ENCODE measurements at regions not wholly inside any gene's neighbourhood (a gene's known extent, or its start where the extent isn't known, plus 50 kb on each side); places are given as distances from the start of the nearest gene placed in this dataset.

- H3K27ac ChIP-seq (replicated peaks; ENCODE audit: low read length) = no peak overlapping the region
- H3K36me3 ChIP-seq (replicated peaks in 1 of 2; ENCODE audit: control insufficient read depth in 2 of 2, insufficient read depth in 2 of 2, low read length in 2 of 2) = no peaks in the 10 kb centered on the region
- no peak overlapping the region for H4K91ac ChIP-seq (ENCODE audit: low read depth, low read length, poor library complexity)
- H3K9ac ChIP-seq (ENCODE audit: low read depth, low read length, poor library complexity) = no peak overlapping the region
- no peak overlapping the region for H2BK120ac ChIP-seq (ENCODE audit: low read depth, low read length)
- no peak overlapping the region for H2BK12ac ChIP-seq (ENCODE audit: low read length)
- H3K23ac ChIP-seq (ENCODE audit: low read depth, low read length, poor library complexity) = no peak overlapping the region
- no peak overlapping the region for H2BK15ac ChIP-seq (ENCODE audit: low read length)
- no peak overlapping the region for H3K4ac ChIP-seq (ENCODE audit: low read length)
- no peak overlapping the region for H3K18ac ChIP-seq (ENCODE audit: low read length)
- no peaks in the 10 kb centered on the region for H3K27me3 ChIP-seq (ENCODE audit: control insufficient read depth in 3 of 3, insufficient read depth in 3 of 3, low read depth in 1 of 3, low read length in 3 of 3)
- no peaks in the 10 kb centered on the region for H3K4me1 ChIP-seq (ENCODE audit: control insufficient read depth in 2 of 2, insufficient read depth in 1 of 2, low read depth in 1 of 2, low read length in 2 of 2)
- H3K9me3 ChIP-seq (replicated peaks in 1 of 2; ENCODE audit: control insufficient read depth in 2 of 2, insufficient read depth in 1 of 2, low read depth in 1 of 2, low read length in 2 of 2) = peaks cover 0 to 4% of the 10 kb centered on the region in 2 donors
- no peak overlapping the region for H2BK5ac ChIP-seq (ENCODE audit: low read length)
- no peak overlapping the region for H3K4me2 ChIP-seq (ENCODE audit: insufficient read depth, low read length, poor library complexity, severe bottlenecking)
- H3K4me3 ChIP-seq (ENCODE audit: low read length in 2 of 2) = no peak overlapping the region
- DNase-seq (ENCODE audit: low spot score) = no peak
- no peak overlapping the region for H2AK5ac ChIP-seq (ENCODE audit: low read depth, low read length)
- H4K8ac ChIP-seq (ENCODE audit: low read depth, low read length) = no peak overlapping the region
- WGBS, 2 donors (ENCODE audit: extremely low coverage in 2 of 2, insufficient read length in 2 of 2, insufficient replicate concordance in 1 of 2) = no CpG with 5 or more reads among the region's 1 CpG
- no peak overlapping the region for H3K14ac ChIP-seq (ENCODE audit: low read length)
- H3K79me1 ChIP-seq (ENCODE audit: low read depth, low read length) = no peaks in the 10 kb centered on the region
- H2AFZ ChIP-seq (ENCODE audit: low read length) = no peak overlapping the region
Observed at GRCh38 chr4:188992706-188993105, 853.5 kb downstream of the TRIML1 start.

GRCh38 chr4:188993871-188994270 is 854.6 kb downstream of the TRIML1 start:
- DNase-seq (ENCODE audit: low spot score) = no peak
- no CpG with 5 or more reads among the region's 6 CpGs for WGBS, 2 donors (ENCODE audit: extremely low coverage in 2 of 2, insufficient read length in 2 of 2, insufficient replicate concordance in 1 of 2)
- Histone ChIP-seq H2BK5ac (ENCODE audit: low read length) (no peak overlapping the region), H4K91ac (ENCODE audit: low read depth, low read length, poor library complexity) (no peak overlapping the region), H4K8ac (ENCODE audit: low read depth, low read length) (no peak overlapping the region), H3K14ac (ENCODE audit: low read length) (no peak overlapping the region), H3K27me3 (ENCODE audit: control insufficient read depth in 3 of 3, insufficient read depth in 3 of 3, low read depth in 1 of 3, low read length in 3 of 3) (no peaks in the 10 kb centered on the region), H2BK120ac (ENCODE audit: low read depth, low read length) (no peak overlapping the region), H3K9ac (ENCODE audit: low read depth, low read length, poor library complexity) (no peak overlapping the region), H3K4me1 (ENCODE audit: control insufficient read depth in 2 of 2, insufficient read depth in 1 of 2, low read depth in 1 of 2, low read length in 2 of 2) (no peaks in the 10 kb centered on the region), H3K4me2 (ENCODE audit: insufficient read depth, low read length, poor library complexity, severe bottlenecking) (no peak overlapping the region), H3K36me3 (replicated peaks in 1 of 2; ENCODE audit: control insufficient read depth in 2 of 2, insufficient read depth in 2 of 2, low read length in 2 of 2) (no peaks in the 10 kb centered on the region), H3K4ac (ENCODE audit: low read length) (no peak overlapping the region), H3K27ac (replicated peaks; ENCODE audit: low read length) (no peak overlapping the region), H2AK5ac (ENCODE audit: low read depth, low read length) (no peak overlapping the region), H2BK12ac (ENCODE audit: low read length) (no peak overlapping the region), H3K9me3 (replicated peaks in 1 of 2; ENCODE audit: control insufficient read depth in 2 of 2, insufficient read depth in 1 of 2, low read depth in 1 of 2, low read length in 2 of 2) (no peaks in the 10 kb centered on the region), H3K79me1 (ENCODE audit: low read depth, low read length) (no peaks in the 10 kb centered on the region), H3K18ac (ENCODE audit: low read length) (no peak overlapping the region), H3K23ac (ENCODE audit: low read depth, low read length, poor library complexity) (no peak overlapping the region), H2AFZ (ENCODE audit: low read length) (no peak overlapping the region), H3K4me3 (ENCODE audit: low read length in 2 of 2) (no peak overlapping the region), H2BK15ac (ENCODE audit: low read length) (no peak overlapping the region)

- Histone ChIP-seq H3K79me1 (ENCODE audit: low read depth, low read length) (no peaks in the 10 kb centered on the region), H2AK5ac (ENCODE audit: low read depth, low read length) (peak overlapping the region; percentile 20), H3K23ac (ENCODE audit: low read depth, low read length, poor library complexity) (no peak overlapping the region), H2BK12ac (ENCODE audit: low read length) (peak overlapping the region; percentile 81), H4K91ac (ENCODE audit: low read depth, low read length, poor library complexity) (no peak overlapping the region), H2BK120ac (ENCODE audit: low read depth, low read length) (no peak overlapping the region), H3K9ac (ENCODE audit: low read depth, low read length, poor library complexity) (no peak overlapping the region), H4K8ac (ENCODE audit: low read depth, low read length) (no peak overlapping the region), H3K27ac (replicated peaks; ENCODE audit: low read length) (no peak overlapping the region), H3K14ac (ENCODE audit: low read length) (no peak overlapping the region), H3K4me1 (ENCODE audit: control insufficient read depth in 2 of 2, insufficient read depth in 1 of 2, low read depth in 1 of 2, low read length in 2 of 2) (no peaks in the 10 kb centered on the region), H3K18ac (ENCODE audit: low read length) (peak overlapping the region; percentile 84), H3K36me3 (replicated peaks in 1 of 2; ENCODE audit: control insufficient read depth in 2 of 2, insufficient read depth in 2 of 2, low read length in 2 of 2) (no peaks in the 10 kb centered on the region), H2AFZ (ENCODE audit: low read length) (no peak overlapping the region), H3K9me3 (replicated peaks in 1 of 2; ENCODE audit: control insufficient read depth in 2 of 2, insufficient read depth in 1 of 2, low read depth in 1 of 2, low read length in 2 of 2) (peaks cover 0 to 5% of the 10 kb centered on the region in 2 donors), H3K4me3 (ENCODE audit: low read length in 2 of 2) (no peak overlapping the region), H3K27me3 (ENCODE audit: control insufficient read depth in 3 of 3, insufficient read depth in 3 of 3, low read depth in 1 of 3, low read length in 3 of 3) (no peaks in the 10 kb centered on the region), H3K4me2 (ENCODE audit: insufficient read depth, low read length, poor library complexity, severe bottlenecking) (no peak overlapping the region), H2BK5ac (ENCODE audit: low read length) (no peak overlapping the region), H2BK15ac (ENCODE audit: low read length) (no peak overlapping the region), H3K4ac (ENCODE audit: low read length) (no peak overlapping the region)
- DNase-seq (ENCODE audit: low spot score) = no peak
- WGBS, 2 donors (ENCODE audit: extremely low coverage in 2 of 2, insufficient read length in 2 of 2, insufficient replicate concordance in 1 of 2) = no CpG with 5 or more reads among the region's 12 CpGs
Observed at GRCh38 chr4:189001283-189001970, 862.2 kb downstream of the TRIML1 start.

GRCh38 chr4:189001971-189002450 is 862.8 kb downstream of the TRIML1 start:
- H3K9me3 ChIP-seq (replicated peaks in 1 of 2; ENCODE audit: control insufficient read depth in 2 of 2, insufficient read depth in 1 of 2, low read depth in 1 of 2, low read length in 2 of 2) = peaks cover 0 to 5% of the 10 kb centered on the region in 2 donors

More at GRCh38 chr4:189001971-189002450, 862.8 kb downstream of the TRIML1 start:
- Histone ChIP-seq H2BK5ac (ENCODE audit: low read length) (no peak overlapping the region), H3K23ac (ENCODE audit: low read depth, low read length, poor library complexity) (no peak overlapping the region), H3K9ac (ENCODE audit: low read depth, low read length, poor library complexity) (no peak overlapping the region), H3K36me3 (replicated peaks in 1 of 2; ENCODE audit: control insufficient read depth in 2 of 2, insufficient read depth in 2 of 2, low read length in 2 of 2) (no peaks in the 10 kb centered on the region), H2BK12ac (ENCODE audit: low read length) (peak overlapping the region; percentile 81), H2BK120ac (ENCODE audit: low read depth, low read length) (no peak overlapping the region), H3K27ac (replicated peaks; ENCODE audit: low read length) (no peak overlapping the region), H3K79me1 (ENCODE audit: low read depth, low read length) (no peaks in the 10 kb centered on the region), H3K18ac (ENCODE audit: low read length) (peak overlapping the region; percentile 84), H3K4me1 (ENCODE audit: control insufficient read depth in 2 of 2, insufficient read depth in 1 of 2, low read depth in 1 of 2, low read length in 2 of 2) (no peaks in the 10 kb centered on the region), H3K14ac (ENCODE audit: low read length) (no peak overlapping the region), H3K4ac (ENCODE audit: low read length) (no peak overlapping the region), H4K8ac (ENCODE audit: low read depth, low read length) (no peak overlapping the region), H2AK5ac (ENCODE audit: low read depth, low read length) (peak overlapping the region; percentile 20), H3K4me3 (ENCODE audit: low read length in 2 of 2) (no peak overlapping the region), H2BK15ac (ENCODE audit: low read length) (no peak overlapping the region), H4K91ac (ENCODE audit: low read depth, low read length, poor library complexity) (no peak overlapping the region), H2AFZ (ENCODE audit: low read length) (no peak overlapping the region), H3K27me3 (ENCODE audit: control insufficient read depth in 3 of 3, insufficient read depth in 3 of 3, low read depth in 1 of 3, low read length in 3 of 3) (no peaks in the 10 kb centered on the region), H3K4me2 (ENCODE audit: insufficient read depth, low read length, poor library complexity, severe bottlenecking) (no peak overlapping the region)
- no peak for DNase-seq (ENCODE audit: low spot score)
- WGBS, 2 donors (ENCODE audit: extremely low coverage in 2 of 2, insufficient read length in 2 of 2, insufficient replicate concordance in 1 of 2) = no CpG with 5 or more reads among the region's 15 CpGs

All from neuronal stem cell (in vitro differentiated cells).